ENCODE measurements at regions not wholly inside any gene's neighbourhood (a gene's known extent, or its start where the extent isn't known, plus 50 kb on each side); places are given as distances from the start of the nearest gene placed in this dataset.

DNA sequence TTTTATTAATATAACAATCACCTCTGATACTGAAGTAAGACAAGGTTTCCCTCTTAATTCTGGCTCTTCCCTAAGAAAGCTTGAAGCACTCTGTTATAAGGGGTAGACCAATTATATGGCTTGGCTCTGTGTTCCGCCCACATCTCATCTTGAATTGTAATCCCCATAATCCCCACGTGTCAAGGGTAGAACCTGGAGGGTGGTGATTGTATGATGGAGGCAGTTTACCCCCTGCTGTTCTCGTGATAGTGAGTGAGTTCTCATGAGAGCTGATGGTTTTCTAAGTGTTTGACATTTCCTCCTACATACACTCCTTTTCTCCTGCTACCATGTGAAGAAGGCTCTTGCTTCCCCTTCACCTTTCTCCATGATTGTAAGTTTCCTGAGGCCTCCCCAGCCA, 363.8 kb upstream of the PCDH20 start:
- H3K23ac ChIP-seq (ENCODE audit: insufficient read length, low read depth, low read length), result no peak overlapping the region
- H3K27me3 ChIP-seq (ENCODE audit: insufficient read depth, low read length), result no peaks in the 10 kb centered on the region; the same call in 1 of the 2 replicates
- H3K4ac ChIP-seq (ENCODE audit: low read depth, low read length), result no peak overlapping the region
- no peak overlapping the region for H3K27ac ChIP-seq (ENCODE audit: insufficient read length, low read depth, low read length)
- H3K56ac ChIP-seq (ENCODE audit: insufficient read length, low read depth, low read length), result no peak overlapping the region
- no peak overlapping the region for H2BK20ac ChIP-seq (ENCODE audit: low read depth, low read length, poor library complexity, severe bottlenecking)
- H3K36me3 Mint-ChIP-seq (ENCODE audit: insufficient read depth in 1 of 3, low read depth in 3 of 3), result no peaks in the 10 kb centered on the region
- H3K9me3 Mint-ChIP-seq, result peaks cover 0 to 3% of the 10 kb centered on the region in 2 experiments; a peak in 1 of 5 replicates
- no peak overlapping the region for H4K5ac ChIP-seq (ENCODE audit: insufficient read length, low read depth, low read length)
- H3K23me2 ChIP-seq (ENCODE audit: insufficient read length, low read depth, low read length, poor library complexity, severe bottlenecking), result no peaks in the 10 kb centered on the region
- H3K18ac ChIP-seq (ENCODE audit: insufficient read length, low read depth, low read length), result no peak overlapping the region
- H2BK12ac ChIP-seq (ENCODE audit: insufficient read length, low read depth, low read length), result no peak overlapping the region
- no peak overlapping the region for H2BK120ac ChIP-seq (ENCODE audit: low read depth, low read length, poor library complexity, severe bottlenecking)
- no peak overlapping the region for H4K91ac ChIP-seq (ENCODE audit: insufficient read length, low read depth, low read length)
- TF ChIP-seq, protein P1, sequence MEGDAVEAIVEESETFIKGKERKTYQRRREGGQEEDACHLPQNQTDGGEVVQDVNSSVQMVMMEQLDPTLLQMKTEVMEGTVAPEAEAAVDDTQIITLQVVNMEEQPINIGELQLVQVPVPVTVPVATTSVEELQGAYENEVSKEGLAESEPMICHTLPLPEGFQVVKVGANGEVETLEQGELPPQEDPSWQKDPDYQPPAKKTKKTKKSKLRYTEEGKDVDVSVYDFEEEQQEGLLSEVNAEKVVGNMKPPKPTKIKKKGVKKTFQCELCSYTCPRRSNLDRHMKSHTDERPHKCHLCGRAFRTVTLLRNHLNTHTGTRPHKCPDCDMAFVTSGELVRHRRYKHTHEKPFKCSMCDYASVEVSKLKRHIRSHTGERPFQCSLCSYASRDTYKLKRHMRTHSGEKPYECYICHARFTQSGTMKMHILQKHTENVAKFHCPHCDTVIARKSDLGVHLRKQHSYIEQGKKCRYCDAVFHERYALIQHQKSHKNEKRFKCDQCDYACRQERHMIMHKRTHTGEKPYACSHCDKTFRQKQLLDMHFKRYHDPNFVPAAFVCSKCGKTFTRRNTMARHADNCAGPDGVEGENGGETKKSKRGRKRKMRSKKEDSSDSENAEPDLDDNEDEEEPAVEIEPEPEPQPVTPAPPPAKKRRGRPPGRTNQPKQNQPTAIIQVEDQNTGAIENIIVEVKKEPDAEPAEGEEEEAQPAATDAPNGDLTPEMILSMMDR (conservative IDR thresholded peaks at IDR 0.05), result no peak
- no peak for DNase-seq
- H3K27me3 Mint-ChIP-seq (ENCODE audit: low read depth), result no peaks in the 10 kb centered on the region
- WGBS (ENCODE audit: extremely low coverage, insufficient read length, low lambda C conversion rate), result no CpG with 5 or more reads among the region's 3 CpGs
- H2BK15ac ChIP-seq (ENCODE audit: low read depth, low read length), result no peak overlapping the region
- H4K8ac ChIP-seq (replicated peaks; ENCODE audit: insufficient read length, low read depth, low read length), result no peak overlapping the region
- H3K14ac ChIP-seq (ENCODE audit: insufficient read depth, low read length), result no peak overlapping the region
- no peak overlapping the region for H3K4me2 ChIP-seq (ENCODE audit: insufficient read depth, insufficient read length, low read length)
- no peak overlapping the region for H2AFZ ChIP-seq (ENCODE audit: low read length)
- no peaks in the 10 kb centered on the region for H3K79me2 ChIP-seq (ENCODE audit: insufficient read depth, low read length)
- no peak overlapping the region for H2AK5ac ChIP-seq (ENCODE audit: insufficient read length, low read length)
- H3K27ac Mint-ChIP-seq, result peak overlapping the region in 1 of 3 experiments; percentile 27; a peak in 1 of 7 replicates
- no peaks in the 10 kb centered on the region for H3K79me1 ChIP-seq (ENCODE audit: insufficient read depth, low read depth, low read length, poor library complexity, severe bottlenecking)
- no peaks in the 10 kb centered on the region for H3K9me3 ChIP-seq (ENCODE audit: control insufficient read depth, low read depth, low read length)
- H2BK5ac ChIP-seq (ENCODE audit: insufficient read length, low read length), result no peak overlapping the region
- H3T11ph ChIP-seq (ENCODE audit: low read length), result no peak overlapping the region
- H4K20me1 ChIP-seq (ENCODE audit: control insufficient read depth, insufficient read depth, insufficient read length), result no peaks in the 10 kb centered on the region
- H3K9ac ChIP-seq (ENCODE audit: extremely low read depth, insufficient read length, low read length), result no peak overlapping the region
- peaks cover 13 to 28% of the 10 kb centered on the region in 2 experiments; a peak in 3 of 4 replicates for H3K4me1 Mint-ChIP-seq
- H3K4me1 ChIP-seq (ENCODE audit: insufficient read depth, low read length), result no peaks in the 10 kb centered on the region
- no peak overlapping the region; a peak in 1 of 5 replicates for H3K4me3 Mint-ChIP-seq
